ENCODE measurements at regions not wholly inside any gene's neighbourhood (a gene's known extent, or its start where the extent isn't known, plus 50 kb on each side); places are given as distances from the start of the nearest gene placed in this dataset.
"Not testable (repeated sequence)": the region's sequence is repeated elsewhere in the genome, so short reads cannot be mapped to it uniquely, and the experiment has no call there.

DNA sequence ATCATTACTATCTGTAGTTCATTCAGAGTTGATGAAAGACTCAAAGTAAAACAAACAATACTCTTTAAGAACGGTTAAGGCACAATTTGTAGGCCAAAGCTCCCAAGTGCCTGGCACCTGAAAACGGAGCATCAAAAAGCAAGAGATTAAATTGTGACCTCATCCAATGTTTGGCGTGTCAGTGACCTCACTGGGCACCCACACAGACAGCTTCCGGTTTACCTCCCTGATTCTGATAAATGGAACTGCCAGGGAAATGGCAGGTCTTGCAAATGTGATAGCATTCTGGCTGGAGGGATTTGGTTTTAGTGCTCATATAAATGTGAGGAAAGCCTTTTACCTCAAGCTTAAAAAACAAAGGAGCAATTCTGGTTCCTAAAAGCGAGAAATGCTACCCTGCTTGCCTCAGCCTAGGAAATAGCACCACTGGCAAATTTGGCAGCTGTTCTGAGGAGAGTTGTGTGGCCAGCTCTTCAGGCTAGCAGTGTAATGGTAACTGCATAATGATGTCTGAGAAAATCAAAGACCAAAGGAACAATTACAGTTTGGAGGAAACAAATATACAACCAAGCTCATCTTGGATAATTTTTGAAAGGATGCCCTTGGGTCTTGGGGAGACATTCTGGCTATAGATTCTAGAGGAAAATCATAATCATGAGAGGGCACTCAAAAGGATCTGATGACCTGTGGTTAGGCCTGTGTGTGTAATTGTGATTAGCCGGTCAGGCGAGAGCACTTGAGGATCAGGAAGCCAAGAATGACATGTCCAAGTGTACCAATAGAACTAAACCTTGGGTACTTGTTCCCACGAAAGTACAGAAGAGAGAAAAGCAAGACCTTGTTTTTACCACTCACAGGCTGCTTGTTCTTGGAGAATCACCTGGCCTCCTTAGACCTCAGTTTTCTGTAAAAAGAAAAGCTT, 174.3 kb downstream of the TFAP2B start:
- H3K27me3 ChIP-seq (replicated peaks) = no peaks in the 10 kb centered on the region
- no peaks in the 10 kb centered on the region for H3K36me3 ChIP-seq
- no peaks in the 10 kb centered on the region for H3K4me1 ChIP-seq (replicated peaks)
- no peak overlapping the region for H3K27ac ChIP-seq
- no peak for DNase-seq (ENCODE audit: low read depth in 1 of 2, low spot score in 2 of 2)
- H3K9me3 ChIP-seq (replicated peaks) = no peaks in the 10 kb centered on the region
- no peak overlapping the region for H3K4me3 ChIP-seq

- Histone ChIP-seq H3K4me1 (replicated peaks) (no peaks in the 10 kb centered on the region), H3K9me3 (replicated peaks) (no peaks in the 10 kb centered on the region), H3K4me3 (no peak overlapping the region), H3K27ac (no peak overlapping the region), H3K27me3 (replicated peaks) (no peaks in the 10 kb centered on the region), H3K36me3 (no peaks in the 10 kb centered on the region)
- no peak for DNase-seq (ENCODE audit: low read depth in 1 of 2, low spot score in 2 of 2)
Observed at GRCh38 chr6:50993941-50994720, 175.5 kb downstream of the TFAP2B start.

DNA sequence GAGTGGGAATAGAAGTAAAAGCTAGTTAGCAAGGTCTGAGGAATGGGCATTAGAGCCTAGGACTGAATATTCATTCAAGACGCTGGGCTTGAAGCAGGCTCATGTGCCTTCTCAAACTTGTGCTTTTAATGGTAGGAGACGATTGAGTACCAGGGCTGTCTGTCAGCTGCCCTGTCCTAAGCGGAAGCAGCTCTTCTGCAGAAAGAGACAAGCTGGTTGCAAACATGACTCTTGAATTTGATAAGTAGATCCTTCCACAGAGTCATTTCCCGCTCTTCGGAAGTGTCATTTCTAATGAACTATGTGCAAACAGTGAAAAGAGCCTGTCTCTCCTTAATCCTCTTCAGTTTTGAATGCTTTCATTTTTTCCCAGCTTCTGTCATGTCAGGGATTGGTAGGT, 176.4 kb downstream of the TFAP2B start:
- Histone ChIP-seq H3K27ac (no peak overlapping the region), H3K9me3 (replicated peaks) (no peaks in the 10 kb centered on the region), H3K36me3 (no peaks in the 10 kb centered on the region), H3K4me3 (no peak overlapping the region), H3K4me1 (replicated peaks) (no peaks in the 10 kb centered on the region), H3K27me3 (replicated peaks) (no peaks in the 10 kb centered on the region)
- no peak for DNase-seq (ENCODE audit: low read depth in 1 of 2, low spot score in 2 of 2)

- DNase-seq (ENCODE audit: low read depth in 1 of 2, low spot score in 2 of 2) = no peak
Observed at GRCh38 chr6:50998905-50999304, 180.2 kb downstream of the TFAP2B start.

GRCh38 chr6:51001399-51001798, 182.7 kb downstream of the TFAP2B start:
- Histone ChIP-seq H3K27me3 (replicated peaks) (peaks cover 4% of the 10 kb centered on the region; the same call in 1 of the 2 replicates), H3K4me1 (replicated peaks) (no peaks in the 10 kb centered on the region), H3K36me3 (no peaks in the 10 kb centered on the region), H3K4me3 (no peak overlapping the region), H3K27ac (no peak overlapping the region), H3K9me3 (replicated peaks) (0 out of 2 replicates have a peak, but pooled peaks cover 2% of the 10 kb centered on the region)
- no peak for DNase-seq (ENCODE audit: low read depth in 1 of 2, low spot score in 2 of 2)

More at GRCh38 chr6:50998905-50999304, 180.2 kb downstream of the TFAP2B start:
- H3K9me3 ChIP-seq (replicated peaks) = no peaks in the 10 kb centered on the region
- H3K27me3 ChIP-seq (replicated peaks) = peaks cover 4% of the 10 kb centered on the region; the same call in 1 of the 2 replicates
- no peak overlapping the region for H3K4me3 ChIP-seq
- no peaks in the 10 kb centered on the region for H3K36me3 ChIP-seq
- no peaks in the 10 kb centered on the region for H3K4me1 ChIP-seq (replicated peaks)
- H3K27ac ChIP-seq = no peak overlapping the region

DNA sequence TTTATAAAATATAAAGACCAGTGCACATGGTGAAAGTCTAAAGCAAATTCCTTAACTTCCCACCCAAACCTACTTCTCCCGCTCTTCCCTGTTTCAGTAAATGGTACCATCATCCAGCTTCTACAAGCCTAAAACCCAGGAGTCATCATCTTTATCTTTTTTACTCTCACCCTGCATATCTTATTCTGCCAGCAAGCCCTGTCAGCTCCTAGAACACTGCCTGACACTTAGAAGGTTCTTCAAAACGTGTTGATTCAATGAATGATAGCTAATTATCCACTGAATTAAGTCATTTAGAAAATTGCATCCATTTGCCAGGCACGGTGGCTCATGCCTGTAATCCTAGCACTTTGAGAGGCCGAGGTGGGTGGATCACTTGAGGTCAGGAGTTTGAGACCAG, 185.7 kb downstream of the TFAP2B start:
- no peaks in the 10 kb centered on the region for H3K36me3 ChIP-seq
- no peak overlapping the region for H3K4me3 ChIP-seq
- no peak overlapping the region for H3K27ac ChIP-seq
- H3K4me1 ChIP-seq (replicated peaks) = no peaks in the 10 kb centered on the region
- 0 out of 2 replicates have a peak, but pooled peaks cover 2% of the 10 kb centered on the region for H3K9me3 ChIP-seq (replicated peaks)
- H3K27me3 ChIP-seq (replicated peaks) = peaks cover 4% of the 10 kb centered on the region; the same call in 1 of the 2 replicates
- DNase-seq (ENCODE audit: low read depth in 1 of 2, low spot score in 2 of 2) = no peak

GRCh38 chr6:51005779-51006178, 187.1 kb downstream of the TFAP2B start:
- Histone ChIP-seq H3K4me3 (no peak overlapping the region), H3K36me3 (no peaks in the 10 kb centered on the region), H3K4me1 (replicated peaks) (no peaks in the 10 kb centered on the region), H3K27ac (no peak overlapping the region), H3K27me3 (replicated peaks) (peaks cover under 1% of the 10 kb centered on the region; the same call in 1 of the 2 replicates), H3K9me3 (replicated peaks) (0 out of 2 replicates have a peak, but pooled peaks cover 2% of the 10 kb centered on the region)
- DNase-seq (ENCODE audit: low read depth in 1 of 2, low spot score in 2 of 2) = no peak

GRCh38 chr6:51007237-51007636, 188.6 kb downstream of the TFAP2B start:
- Histone ChIP-seq H3K9me3 (replicated peaks) (0 out of 2 replicates have a peak, but pooled peaks cover 2% of the 10 kb centered on the region), H3K4me1 (replicated peaks) (no peaks in the 10 kb centered on the region), H3K27ac (no peak overlapping the region), H3K36me3 (no peaks in the 10 kb centered on the region), H3K4me3 (no peak overlapping the region), H3K27me3 (replicated peaks) (peaks cover 3% of the 10 kb centered on the region; the same call in 1 of the 2 replicates)
- DNase-seq (ENCODE audit: low read depth in 1 of 2, low spot score in 2 of 2) = no peak

DNA sequence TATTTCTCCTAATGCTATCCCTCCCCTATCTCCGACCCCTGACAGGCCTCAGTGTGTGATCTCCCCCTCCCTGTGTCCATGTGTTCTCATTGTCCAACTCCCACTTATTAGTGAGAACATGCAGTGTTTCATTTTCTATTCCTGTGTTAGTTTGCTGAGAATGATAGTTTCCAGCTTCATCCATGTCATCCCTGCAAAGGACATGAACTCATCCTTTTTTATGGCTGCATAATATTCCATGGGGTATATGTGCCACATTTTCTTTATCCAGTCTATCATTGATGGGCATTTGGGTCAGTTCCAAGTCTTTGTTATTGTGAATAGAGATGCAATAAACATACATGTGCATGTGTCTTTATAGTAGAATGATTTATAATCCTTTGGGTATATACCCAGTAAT, 190.0 kb downstream of the TFAP2B start:
- H3K4me3 ChIP-seq; DNase-seq (ENCODE audit: low read depth in 1 of 2, low spot score in 2 of 2): not testable (repeated sequence)

DNA sequence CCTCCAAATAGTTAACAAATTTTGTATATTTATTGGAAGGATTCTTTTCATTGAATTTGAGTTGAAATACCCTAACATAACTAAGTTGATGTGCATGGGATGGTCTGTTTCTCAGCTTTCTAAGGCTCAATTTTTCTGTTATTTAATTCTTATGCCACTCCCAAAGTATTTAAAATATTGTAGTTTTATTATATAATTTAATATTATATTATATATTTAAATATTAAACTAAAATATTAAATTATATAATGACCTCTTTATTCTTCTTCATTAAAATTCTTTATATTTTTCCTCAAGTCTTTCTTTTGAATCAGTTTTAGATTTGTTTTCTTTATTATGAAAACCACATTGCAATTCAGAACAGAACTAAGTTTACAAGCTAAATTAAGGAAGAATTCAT, 194.7 kb downstream of the TFAP2B start:
- H3K9me3 ChIP-seq (replicated peaks) = no peaks in the 10 kb centered on the region
- no peak overlapping the region for H3K27ac ChIP-seq
- no peak overlapping the region for H3K4me3 ChIP-seq
- 0 out of 2 replicates have a peak, but pooled peaks cover 6% of the 10 kb centered on the region for H3K27me3 ChIP-seq (replicated peaks)
- no peak for DNase-seq (ENCODE audit: low read depth in 1 of 2, low spot score in 2 of 2)
- H3K4me1 ChIP-seq (replicated peaks) = no peaks in the 10 kb centered on the region
- no peaks in the 10 kb centered on the region for H3K36me3 ChIP-seq

More for the DNA sequence above, 190.0 kb downstream of the TFAP2B start:
- not testable (repeated sequence) for H3K36me3 ChIP-seq; H3K27ac ChIP-seq; H3K9me3 ChIP-seq (replicated peaks); H3K27me3 ChIP-seq (replicated peaks); H3K4me1 ChIP-seq (replicated peaks)

- H3K27me3 ChIP-seq (replicated peaks) = 0 out of 2 replicates have a peak, but pooled peaks cover 6% of the 10 kb centered on the region
- H3K4me3 ChIP-seq = no peak overlapping the region
- no peaks in the 10 kb centered on the region for H3K4me1 ChIP-seq (replicated peaks)
- DNase-seq (ENCODE audit: low read depth in 1 of 2, low spot score in 2 of 2) = no peak
- no peaks in the 10 kb centered on the region for H3K36me3 ChIP-seq
- no peak overlapping the region for H3K27ac ChIP-seq
- no peaks in the 10 kb centered on the region for H3K9me3 ChIP-seq (replicated peaks)
Observed at GRCh38 chr6:51015394-51015793, 196.7 kb downstream of the TFAP2B start.

DNA sequence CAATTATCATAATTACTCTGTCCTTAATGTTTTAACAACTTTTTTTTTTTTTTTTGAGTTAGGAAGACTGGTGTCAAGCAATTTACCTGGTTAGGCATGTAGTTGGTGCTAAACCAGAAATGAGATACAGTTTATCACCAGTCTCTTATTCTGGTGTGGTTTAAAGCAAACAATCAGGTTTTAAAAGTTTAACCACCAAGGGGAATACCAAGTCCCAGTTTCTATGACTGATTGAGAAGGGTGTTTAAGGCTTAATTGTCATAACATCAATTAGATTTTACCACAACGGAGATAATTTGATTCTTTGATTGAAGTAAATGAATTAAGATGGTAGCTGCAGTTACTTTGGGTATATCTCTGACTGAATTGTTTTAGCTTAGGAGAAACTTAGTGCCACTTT, 197.8 kb downstream of the TFAP2B start:
- DNase-seq (ENCODE audit: low read depth in 1 of 2, low spot score in 2 of 2) = no peak

GRCh38 chr6:51019806-51020205, 201.1 kb downstream of the TFAP2B start:
- Histone ChIP-seq H3K36me3 (no peaks in the 10 kb centered on the region), H3K4me1 (replicated peaks) (peaks cover 22% of the 10 kb centered on the region), H3K4me3 (no peak overlapping the region), H3K27ac (no peak overlapping the region), H3K27me3 (replicated peaks) (0 out of 2 replicates have a peak, but pooled peaks cover 3% of the 10 kb centered on the region), H3K9me3 (replicated peaks) (no peaks in the 10 kb centered on the region)
- DNase-seq (ENCODE audit: low read depth in 1 of 2, low spot score in 2 of 2) = no peak

More for the DNA sequence above, 197.8 kb downstream of the TFAP2B start:
- Histone ChIP-seq H3K9me3 (replicated peaks) (no peaks in the 10 kb centered on the region), H3K4me1 (replicated peaks) (peaks cover 6% of the 10 kb centered on the region), H3K27me3 (replicated peaks) (0 out of 2 replicates have a peak, but pooled peaks cover 3% of the 10 kb centered on the region), H3K36me3 (no peaks in the 10 kb centered on the region), H3K27ac (no peak overlapping the region), H3K4me3 (no peak overlapping the region)

DNA sequence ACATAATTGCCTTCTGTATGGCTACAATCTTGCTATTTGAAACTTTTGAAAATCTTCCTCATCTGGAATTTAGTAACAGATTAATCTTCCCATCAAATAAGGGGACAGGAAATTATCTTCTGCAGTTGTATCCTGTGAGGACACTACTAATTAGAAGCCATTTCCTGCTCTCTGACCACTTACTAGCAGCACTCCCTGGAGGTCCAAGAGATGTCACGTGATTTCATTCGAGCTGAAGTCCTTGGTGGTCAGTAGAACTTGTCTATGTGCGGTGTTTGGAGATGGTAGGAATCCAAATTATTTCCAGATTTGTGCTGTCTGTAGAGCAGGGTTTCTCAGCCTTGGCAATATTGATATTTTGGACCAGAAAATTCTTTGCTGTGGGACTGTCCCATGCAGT, 202.5 kb downstream of the TFAP2B start:
- Histone ChIP-seq H3K36me3 (no peaks in the 10 kb centered on the region), H3K9me3 (replicated peaks) (no peaks in the 10 kb centered on the region), H3K4me1 (replicated peaks) (peaks cover 35% of the 10 kb centered on the region), H3K27ac (no peak overlapping the region), H3K4me3 (no peak overlapping the region), H3K27me3 (replicated peaks) (no peaks in the 10 kb centered on the region)
- DNase-seq (ENCODE audit: low read depth in 1 of 2, low spot score in 2 of 2) = no peak

Measured in SJSA1 (cell line).